Activated CD4-positive, alpha-beta T cell treated with anti-CD3 and anti-CD28 coated beads, Interleukin-2, amount 50 U/mL, for 1 hour (primary cell): ENCODE measurements at regions not wholly inside any gene's neighbourhood (a gene's known extent, or its start where the extent isn't known, plus 50 kb on each side); places are given as distances from the start of the nearest gene placed in this dataset.
"Not testable (repeated sequence)": the region's sequence is repeated elsewhere in the genome, so short reads cannot be mapped to it uniquely, and the experiment has no call there.

Experiments used
- DNase-seq: peaks from one replicate; pipeline ENCODE4 v3.0.0-alpha.2; 2020

DNA sequence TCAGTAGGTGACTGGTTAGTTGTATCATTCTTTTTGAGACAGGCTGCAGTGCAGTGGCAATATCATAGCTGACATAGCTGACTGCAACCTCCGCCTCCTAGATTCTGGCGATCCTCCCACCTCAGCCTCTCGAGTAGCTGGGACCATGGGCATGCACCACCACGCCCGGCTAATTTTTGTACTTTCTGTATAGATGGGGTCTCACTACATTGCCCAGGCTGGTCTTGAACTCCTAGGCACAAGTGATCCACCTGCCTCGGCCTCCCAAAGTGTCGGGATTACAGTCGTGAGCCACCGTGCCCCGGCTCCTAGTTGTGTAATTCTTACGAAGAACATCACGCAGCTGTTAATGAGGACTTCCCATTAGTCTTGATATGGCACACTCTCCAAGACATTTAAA, 123.4 kb upstream of the VKORC1L1 start:
- no peak for DNase-seq

DNA sequence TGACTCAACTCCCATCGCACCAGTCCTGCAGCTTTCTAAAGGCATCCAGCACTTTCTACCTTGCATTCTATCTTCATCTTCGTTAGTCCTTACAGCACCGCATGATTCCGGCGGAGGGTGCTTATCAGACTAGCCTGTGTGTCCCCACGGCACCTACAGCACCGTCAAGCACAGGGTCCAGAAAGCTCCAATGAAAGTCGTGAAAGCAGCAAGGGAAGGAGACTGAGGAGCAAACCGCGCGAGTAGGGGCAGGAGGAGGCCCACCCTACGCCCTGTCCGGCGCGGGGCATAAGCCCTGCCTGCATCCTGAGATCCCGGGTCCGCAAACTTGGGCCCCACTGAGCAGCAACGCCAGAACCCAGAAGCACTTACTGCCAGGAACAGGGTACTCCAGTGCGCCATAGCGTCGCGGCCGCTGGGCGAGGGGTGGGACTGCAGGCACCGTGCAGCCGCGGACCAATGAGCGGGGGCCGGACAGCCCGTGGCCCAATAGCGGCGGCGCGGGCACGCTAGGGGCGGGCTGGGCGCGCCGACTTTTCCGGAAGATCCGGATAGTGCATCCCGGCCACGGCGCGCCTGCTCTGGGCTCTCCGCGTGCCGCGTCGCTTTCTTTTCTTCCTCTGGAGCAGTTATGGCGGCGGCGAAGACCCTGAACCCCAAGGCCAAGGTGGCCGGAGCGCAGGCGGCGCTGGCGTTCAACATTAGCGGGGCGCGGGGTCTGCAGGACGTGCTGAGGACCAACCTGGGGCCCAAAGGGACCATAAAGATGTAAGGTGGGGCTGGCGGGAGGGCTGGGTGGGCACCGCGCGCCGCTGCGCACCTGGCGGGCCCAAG, 122.1 kb upstream of the VKORC1L1 start:
- DNase-seq: peak; percentile 84

DNA sequence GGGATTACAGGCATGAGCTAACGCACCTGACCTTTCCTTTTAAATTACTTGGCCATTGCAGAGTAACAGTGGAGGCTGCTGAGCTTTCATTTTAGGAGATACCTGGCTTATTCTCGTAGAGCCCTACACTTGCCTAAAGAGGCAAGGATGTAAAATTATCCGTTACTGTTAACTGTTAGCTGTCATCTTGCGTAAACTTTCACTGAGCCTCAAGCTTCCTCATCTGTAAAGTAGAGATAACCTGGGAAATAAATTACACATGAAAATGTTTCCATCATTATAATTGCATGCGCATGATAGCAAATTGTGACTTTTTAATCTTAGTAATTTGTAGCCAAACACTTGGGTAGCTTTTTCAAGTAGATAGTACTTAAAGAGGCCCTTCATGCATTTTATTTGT, 118.8 kb upstream of the VKORC1L1 start:
- DNase-seq: not testable (repeated sequence)

DNA sequence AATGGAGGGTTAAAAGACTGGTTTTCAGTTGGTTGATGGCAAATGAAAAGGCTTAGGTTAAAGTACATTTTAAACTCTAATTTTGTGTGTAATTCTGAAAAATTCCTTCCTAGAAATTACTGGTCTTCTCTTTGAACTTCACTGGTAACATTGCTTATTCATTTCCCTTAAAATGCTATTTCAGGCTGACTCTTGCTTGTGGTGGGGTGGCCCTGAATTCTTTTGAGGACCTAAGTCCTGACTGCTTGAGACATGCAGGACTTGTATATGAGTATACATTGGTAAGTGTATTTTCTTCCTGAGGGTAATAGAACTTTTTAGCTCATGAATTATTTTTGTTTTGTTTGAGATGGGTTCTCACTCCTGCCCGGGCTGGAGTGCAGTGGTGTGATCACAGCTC, 113.9 kb upstream of the VKORC1L1 start:
- DNase-seq: not testable (repeated sequence)

DNA sequence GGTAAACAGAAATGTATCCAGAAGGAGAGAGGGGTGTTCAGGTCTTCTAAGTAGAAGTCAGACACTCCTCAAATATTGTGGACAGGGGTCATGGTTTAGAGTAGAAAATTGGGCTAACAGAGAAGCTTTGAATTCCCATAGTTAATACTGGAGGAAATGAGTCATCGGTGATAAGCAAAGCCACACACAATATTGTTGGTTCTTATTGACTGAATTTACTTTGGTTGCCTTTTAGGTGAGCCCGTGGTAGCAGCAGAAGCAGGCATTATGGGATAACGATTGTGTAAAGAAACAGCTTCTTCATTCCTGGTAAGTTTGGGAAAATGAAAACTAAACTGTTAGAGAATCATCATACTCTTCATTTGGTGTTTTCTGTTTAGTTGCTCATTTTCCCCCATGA, 110.2 kb upstream of the VKORC1L1 start:
- DNase-seq: not testable (repeated sequence)

DNA sequence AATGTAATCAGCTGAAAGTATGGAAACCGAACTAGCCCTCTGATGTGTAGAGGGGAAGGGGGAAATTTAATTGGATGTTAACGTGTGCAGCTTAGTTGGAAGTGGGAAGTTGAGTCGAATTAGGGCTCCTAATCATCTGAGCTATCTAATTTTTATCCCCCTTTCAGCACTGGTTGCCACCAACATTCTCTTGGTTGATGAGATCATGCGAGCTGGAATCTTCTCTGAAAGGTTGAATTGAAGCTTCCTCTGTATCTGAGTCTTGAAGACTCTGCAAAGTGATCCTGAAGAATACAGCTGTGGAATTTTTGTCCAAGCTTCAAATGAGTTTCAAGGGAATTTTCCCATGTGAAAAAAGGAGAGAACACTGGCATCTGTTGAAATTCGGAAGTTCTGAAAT, 109.8 kb upstream of the VKORC1L1 start:
- DNase-seq: not testable (repeated sequence)

DNA sequence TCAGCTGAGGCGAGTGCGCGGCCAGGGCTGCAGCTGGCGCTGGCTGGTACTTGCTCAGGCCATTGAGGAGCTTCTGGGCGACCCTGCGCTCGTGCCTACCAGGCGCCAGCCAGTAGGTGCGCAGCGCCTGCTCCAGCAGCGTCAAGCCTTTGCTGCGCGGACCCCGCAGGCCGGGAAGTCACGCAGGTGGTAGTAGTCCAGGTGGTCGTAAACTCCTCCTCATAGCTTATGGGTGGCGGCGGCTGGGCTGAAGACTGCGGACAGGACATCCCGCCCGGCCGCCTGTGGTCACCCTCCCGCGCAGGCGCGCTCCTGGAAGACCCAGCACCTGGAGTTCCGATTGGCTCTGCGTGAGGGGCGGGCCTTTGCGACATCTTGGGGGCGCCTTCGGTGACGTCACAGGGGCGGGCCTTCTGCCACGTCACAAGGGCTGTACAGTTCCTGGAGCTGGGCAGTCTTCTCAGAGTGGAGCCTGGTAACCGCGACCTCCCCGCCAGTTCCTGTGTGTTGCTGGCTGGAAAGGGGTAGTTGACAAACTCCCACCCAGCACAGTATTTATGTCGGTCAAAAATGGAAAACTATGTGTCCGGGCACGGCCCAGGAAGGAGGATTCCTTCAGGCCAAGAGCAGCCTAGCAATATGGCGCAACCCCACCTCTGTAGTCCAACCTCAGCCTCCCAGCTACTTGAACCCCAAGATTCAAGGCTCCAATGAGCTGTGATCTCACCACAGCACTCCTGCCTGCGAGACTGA, 102.2 kb upstream of the VKORC1L1 start:
- peak; percentile 93 for DNase-seq

DNA sequence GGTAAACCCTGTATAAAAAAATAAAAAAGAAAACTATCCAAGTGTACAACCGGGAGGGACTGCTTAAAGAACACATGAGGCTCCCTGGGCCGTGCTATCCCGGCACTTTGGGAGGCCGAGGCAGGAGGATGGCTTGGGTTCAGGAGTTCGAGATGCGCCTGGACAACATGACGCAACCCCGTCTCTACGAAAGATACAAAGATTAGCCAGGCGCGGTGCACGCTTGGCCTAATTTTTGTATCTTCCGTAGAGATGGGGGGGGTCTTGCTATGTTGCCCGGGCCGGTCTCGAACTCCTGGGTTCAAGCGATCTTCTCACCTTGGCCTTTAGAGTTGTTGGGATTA, 101.7 kb upstream of the VKORC1L1 start:
- not testable (repeated sequence) for DNase-seq

DNA sequence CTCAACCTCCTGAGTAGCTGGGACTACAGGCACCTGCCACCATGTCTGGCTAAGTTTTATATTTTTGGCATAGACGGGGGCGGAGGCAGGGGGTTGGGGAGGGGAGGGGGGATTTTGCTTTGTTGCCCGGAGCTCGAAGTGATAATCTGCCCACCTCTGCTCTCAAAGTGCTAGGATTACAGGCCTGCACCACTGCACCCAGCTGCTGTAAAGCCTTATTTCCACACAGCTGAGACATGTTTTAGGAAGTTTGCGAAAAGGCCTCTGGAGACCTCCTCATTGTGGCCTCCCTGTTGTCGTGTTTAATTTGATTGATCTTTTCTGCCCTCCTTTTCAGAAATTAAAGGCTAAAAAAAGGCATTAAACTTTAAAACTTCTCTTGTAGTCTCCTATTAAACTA, 96.2 kb upstream of the VKORC1L1 start:
- DNase-seq: not testable (repeated sequence)

DNA sequence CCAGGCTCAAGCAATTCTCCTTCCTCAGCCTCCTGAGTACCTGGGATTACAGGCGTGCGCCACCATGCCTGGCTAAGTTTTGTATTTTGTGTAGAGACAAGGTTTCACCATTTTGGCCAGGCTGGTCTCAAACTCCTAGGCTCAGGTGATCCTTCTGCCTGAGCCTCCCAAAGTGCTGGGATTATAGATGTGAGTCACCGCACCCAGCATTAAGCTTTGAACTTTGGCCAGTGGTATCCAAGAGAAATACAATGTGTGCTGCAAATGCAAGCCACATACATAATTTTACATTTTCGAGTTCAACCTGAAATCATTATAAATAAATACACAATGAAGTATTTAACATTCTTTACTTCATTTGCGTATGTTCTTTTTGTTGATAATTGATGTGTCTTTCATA, 82.9 kb upstream of the VKORC1L1 start:
- not testable (repeated sequence) for DNase-seq

DNA sequence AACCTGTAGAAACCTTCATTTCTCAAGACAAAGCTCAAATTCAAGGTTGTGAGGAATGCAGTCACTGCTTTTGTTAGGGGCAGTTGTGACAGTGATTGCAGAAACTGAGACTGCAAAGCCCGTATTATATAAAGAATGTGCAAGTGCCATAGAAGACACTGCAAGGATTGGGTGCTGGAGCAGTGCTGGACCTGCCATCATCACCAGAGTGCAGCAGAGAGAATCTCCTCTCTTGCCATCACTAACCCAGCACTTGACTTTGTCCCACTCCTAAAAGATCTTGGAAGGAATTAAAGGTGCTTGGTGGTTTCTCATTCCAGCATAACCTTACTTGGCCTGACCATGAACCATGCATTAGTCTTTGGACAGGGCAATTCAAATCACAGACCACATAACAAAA, 81.1 kb upstream of the VKORC1L1 start:
- DNase-seq: not testable (repeated sequence)

DNA sequence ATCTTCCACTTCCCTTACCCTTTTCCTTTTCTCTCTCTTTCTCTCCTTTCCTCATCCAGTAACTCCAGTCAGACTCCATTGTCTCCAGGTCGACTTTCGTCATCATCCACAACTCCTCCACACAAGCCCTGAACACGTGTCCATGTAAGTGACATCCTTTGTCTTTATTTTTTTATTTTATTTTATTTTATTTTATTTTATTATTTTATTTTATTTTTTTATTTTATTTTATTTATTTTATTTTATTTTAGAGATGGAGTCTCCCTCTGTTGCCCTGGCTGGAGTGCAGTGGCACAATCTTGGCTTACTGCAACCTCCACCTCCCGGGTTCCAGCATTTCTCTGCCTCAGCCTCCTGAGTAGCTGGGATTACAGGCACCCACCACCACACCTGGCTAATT, 80.1 kb upstream of the VKORC1L1 start:
- DNase-seq: not testable (repeated sequence)

DNA sequence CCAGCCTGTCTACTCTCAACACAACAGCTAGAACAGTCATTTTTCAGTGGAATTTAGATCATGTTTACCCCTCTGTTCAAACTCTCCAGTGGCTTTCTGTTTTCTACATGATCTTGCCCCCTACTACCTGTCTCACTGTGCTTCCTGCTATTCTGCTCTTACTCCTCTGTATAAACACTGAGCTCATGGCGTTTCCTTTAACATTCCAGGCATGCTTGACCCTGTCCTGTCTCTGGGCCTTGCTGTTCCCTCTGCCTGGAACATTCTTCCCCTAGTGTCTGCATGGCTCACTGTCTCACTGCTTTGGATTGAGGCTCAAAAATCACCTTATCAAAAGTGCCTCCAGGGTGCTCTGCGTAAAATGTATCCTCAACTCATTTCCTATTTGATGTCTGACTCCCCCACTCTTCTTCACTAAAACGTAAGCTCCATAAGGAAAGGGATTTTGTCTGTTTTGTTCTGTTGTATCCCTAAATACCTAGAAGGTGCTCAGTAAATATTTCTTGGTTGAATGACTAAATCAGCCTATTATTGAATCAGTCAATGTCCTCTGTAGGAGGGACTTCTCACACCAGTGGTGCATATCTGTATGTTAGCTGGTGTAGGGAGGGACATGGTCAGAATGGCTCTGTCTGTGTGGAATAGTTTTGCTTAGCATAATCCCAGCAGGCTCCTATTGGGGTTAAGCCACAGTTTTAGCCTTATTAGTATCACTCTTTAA, 78.0 kb upstream of the VKORC1L1 start:
- not testable (repeated sequence) for DNase-seq

DNA sequence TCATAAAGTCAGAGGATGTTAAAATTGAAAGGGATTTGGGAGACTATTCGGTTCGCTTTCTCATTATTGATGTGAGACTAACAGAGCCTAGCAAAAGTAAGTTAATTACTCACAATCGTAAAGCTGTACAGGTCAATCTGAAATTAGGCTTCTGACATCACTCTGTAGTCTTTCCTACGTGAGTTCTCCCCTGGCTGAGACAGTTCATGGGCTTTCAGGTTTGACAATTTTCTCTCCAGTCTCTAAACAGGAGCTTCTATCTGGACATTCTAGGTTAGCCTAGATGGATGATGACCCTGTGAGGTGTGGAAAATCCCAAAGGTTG, 77.5 kb upstream of the VKORC1L1 start:
- not testable (repeated sequence) for DNase-seq

DNA sequence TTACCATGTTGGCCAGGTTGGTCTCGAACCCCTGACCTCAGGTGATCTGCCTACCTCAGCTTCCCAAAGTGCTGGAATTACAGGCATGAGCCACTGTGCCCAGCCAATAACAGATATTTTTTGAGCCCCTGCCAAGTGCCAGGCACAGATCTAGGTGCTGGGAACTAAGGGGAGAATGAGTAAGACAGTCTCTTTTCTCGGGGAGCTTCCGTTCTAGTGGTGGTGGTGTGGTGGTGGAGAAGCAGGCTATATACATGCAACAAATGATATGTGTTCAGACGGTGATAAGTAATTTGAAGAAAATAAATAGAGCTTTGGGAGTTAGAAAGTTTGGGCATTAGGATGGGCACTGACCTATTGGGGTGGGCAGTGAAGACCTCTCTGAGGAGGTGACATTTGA, 76.7 kb upstream of the VKORC1L1 start:
- DNase-seq: no peak

DNA sequence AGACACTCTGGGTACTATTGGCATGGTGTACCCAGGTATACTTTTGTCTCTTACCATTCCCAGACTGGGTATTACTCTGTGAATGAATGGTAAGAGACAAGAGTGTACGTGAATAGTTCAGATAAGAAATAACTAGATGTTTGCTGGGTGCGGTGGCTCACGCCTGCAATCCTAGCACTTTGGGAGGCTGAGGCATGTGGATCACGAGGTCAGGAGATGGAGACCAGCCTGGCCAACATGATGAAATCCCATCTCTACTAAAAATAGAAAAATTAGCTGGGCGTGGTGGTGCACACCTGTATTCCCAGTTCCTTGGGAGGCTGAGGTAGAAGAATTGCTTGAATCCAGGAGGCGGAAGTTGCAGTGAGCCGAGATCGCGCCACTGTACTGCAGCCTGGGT, 75.8 kb upstream of the VKORC1L1 start:
- not testable (repeated sequence) for DNase-seq

DNA sequence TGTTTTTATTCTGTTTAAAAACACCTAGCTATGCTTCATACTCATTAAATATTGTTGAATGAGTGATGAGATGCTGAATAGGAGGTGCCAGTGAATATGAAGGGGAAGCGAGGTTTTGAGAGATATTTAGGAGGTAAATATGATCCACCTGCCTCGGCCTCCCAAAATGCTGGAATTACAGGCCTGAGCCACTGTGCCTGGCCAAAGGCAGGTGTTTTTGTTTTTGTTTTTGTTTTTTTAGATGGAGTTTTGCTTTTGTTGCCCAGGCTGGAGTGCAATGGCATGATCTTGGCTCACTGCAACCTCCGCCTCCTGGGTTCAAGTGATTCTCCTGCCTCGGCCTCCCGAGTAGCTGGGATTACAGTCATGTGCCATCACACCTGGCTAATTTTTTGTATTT, 75.3 kb upstream of the VKORC1L1 start:
- DNase-seq: not testable (repeated sequence)

DNA sequence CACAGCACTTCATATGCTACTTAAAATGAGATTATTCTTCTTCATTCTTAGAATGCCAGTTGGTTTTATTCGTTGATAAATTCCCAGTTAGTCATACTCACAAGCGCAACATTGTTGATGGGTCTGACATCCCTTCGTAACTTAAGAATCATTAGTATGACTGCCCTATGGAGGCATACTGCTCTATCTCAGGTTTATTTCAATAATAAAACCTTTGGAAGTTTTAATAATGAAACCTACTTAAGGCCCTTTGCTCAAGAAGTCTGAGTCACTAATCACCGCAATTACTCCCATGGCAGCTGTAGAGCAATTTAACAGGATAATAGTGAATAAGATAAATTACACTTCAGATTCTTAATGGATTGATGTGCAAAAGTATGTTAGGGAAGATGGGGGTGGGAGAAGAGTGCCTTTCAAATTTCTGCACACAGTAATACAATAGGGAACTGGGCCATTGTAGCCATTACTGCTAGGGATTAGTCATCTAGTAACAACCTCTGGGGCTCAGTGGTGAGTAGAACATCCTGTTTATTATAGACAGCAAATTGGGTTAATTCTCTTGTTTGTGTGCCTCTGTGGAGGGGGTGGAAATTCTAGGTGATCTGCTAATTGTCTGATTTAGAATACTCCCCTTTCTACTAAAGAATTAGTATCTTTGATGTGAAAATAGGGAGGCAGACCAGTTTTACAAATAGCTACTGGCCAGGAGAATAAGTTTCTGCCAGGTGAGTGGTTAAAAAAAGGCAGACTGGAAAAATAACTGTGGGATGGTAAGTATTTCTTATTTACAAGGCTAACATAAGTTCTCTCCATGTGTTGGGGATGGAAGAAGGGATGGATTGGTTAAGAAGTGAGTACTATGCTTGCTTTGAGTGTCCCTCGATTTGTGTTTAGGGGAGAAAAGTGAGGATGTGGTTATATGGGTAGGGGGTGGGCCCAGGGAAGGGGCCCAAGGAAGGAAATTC, 74.5 kb upstream of the VKORC1L1 start:
- no peak for DNase-seq

DNA sequence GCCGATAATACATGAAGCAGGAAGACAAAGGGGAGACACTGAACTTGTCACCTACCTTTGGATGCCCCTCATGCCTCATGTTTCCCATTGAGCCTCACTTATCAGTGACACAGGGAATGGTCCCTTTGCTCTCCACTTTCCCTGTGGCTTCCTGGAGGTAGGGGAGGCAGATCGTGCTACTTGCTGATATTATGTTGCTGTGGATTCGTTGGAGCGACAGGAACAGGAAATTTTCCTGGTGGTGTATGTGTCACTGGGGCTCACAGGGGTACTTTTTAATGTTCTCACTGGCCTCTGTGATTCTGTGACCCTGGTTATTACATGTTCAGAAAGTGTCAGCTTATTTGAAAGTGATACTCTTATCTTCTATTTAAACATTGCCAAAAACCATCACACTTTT, 72.7 kb upstream of the VKORC1L1 start:
- DNase-seq: not testable (repeated sequence)

DNA sequence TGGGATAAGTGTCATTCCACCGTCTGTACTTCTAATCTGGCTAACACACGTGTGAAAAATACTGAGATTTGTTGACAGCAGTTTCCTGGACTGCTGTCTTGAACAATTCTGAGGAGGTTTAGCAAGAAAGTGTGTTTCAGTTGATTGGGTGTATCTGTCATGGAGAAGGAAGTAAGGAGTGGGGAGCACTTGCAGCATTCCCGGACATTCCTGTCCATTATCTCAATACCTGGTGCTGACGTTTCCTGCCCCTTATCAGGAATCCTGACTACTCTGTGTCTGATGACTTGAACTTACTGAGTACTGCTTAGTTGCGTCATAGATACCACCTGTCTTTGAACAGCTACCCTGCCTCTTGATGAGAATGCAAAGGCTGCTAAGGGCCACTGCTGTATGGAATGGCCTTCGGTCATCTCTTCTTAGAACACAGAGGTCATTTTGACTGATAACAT, 72.0 kb upstream of the VKORC1L1 start:
- DNase-seq: no peak

DNA sequence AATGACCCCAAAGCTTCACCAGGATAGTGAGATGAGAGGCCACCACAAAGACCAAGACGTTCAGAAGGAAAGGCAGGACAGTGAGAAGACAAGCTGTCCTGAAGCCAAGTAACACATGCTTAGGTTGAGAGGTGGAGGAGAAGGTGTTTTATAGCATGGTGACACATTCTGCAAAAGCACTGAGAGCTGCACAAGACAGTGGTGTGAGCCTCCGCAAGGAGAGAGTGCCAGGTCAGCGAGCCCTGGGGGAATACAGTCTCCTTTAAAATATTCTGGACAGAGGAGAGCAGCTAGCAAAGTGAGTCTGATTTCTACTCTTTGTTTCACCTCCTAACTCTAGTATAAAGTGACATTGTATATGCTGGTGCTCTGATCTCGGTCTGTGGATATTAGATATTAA, 68.0 kb upstream of the VKORC1L1 start:
- DNase-seq: no peak

DNA sequence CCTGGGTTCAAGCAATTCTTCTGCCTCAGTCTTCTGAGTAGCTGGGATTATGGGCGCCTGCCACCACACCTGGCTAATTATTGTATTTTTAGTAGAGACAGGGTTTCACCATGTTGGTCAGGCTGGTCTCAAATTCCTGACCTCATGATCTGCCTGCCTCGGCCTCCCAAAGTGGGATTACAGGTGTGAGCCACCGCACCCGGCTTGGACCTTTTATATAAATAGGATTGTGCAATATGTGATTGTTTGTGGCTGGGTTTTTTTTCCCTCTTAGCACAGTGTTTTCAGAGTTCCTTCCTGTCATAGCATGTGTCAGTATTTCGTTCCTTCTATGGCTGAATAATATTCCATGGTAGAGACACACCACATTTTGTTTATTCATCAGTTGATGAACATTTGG, 65.8 kb upstream of the VKORC1L1 start:
- DNase-seq: not testable (repeated sequence)
